Neural cell (in vitro differentiated cells): ENCODE measurements at regions not wholly inside any gene's neighbourhood (a gene's known extent, or its start where the extent isn't known, plus 50 kb on each side); places are given as distances from the start of the nearest gene placed in this dataset.

Experiments
- H2AFZ ChIP-seq: fragments of 200-600, 300-800 bp; sonication (generic), shearing (Covaris generic); 2 replicates; pipeline ENCODE4 v1.6.0; 2014; ENCODE audit warnings: low read depth, mild to moderate bottlenecking, antibody characterized with exemption, low read length, moderate library complexity
- H3F3A ChIP-seq: fragments of 200-600 bp; shearing (Covaris generic); 2 replicates; pipeline ENCODE4 v1.6.1; 2016; ENCODE audit warnings: mild to moderate bottlenecking, moderate library complexity, mixed read lengths, antibody characterized with exemption, low read length; ENCODE audit not compliant: insufficient read depth, poor library complexity, severe bottlenecking
- H3K27ac ChIP-seq: fragments of 200-600, 300-800 bp; sonication (generic), shearing (Covaris generic); 2 replicates; pipeline ENCODE4 v1.5.1; 2014; ENCODE audit warnings: mild to moderate bottlenecking, low read length, moderate library complexity
- H3K27me3 ChIP-seq: fragments of 300-800, 200-600 bp; sonication (generic), shearing (Covaris generic); 2 replicates; pipeline ENCODE4 v1.6.0; 2014; ENCODE audit warnings: mild to moderate bottlenecking, low read depth, low read length, moderate library complexity; ENCODE audit not compliant: insufficient read depth
- H3K36me3 ChIP-seq: fragments of 300-800, 200-600 bp; sonication (generic), shearing (Covaris generic); 2 replicates; pipeline ENCODE4 v1.5.1; 2014; ENCODE audit warnings: mild to moderate bottlenecking, antibody characterized with exemption, low read length, moderate library complexity; ENCODE audit not compliant: insufficient read depth
- H3K4me2 ChIP-seq: fragments of 300-800, 200-600 bp; sonication (generic), shearing (Covaris generic); 2 replicates; pipeline ENCODE4 v1.6.0; 2014; ENCODE audit warnings: mild to moderate bottlenecking, low read length
- H3K4me3 ChIP-seq: fragments of 300-800, 200-600 bp; sonication (generic), shearing (Covaris generic); 2 replicates; pipeline ENCODE4 v1.5.1; 2014; ENCODE audit warnings: mild to moderate bottlenecking, low read length, moderate library complexity
- H3K79me2 ChIP-seq: fragments of 200-600 bp; shearing (Covaris generic); replicated peaks from 2 replicates; pipeline ENCODE4 v1.6.0; 2014; ENCODE audit warnings: mild to moderate bottlenecking, low read length, moderate library complexity; ENCODE audit not compliant: insufficient read depth
- H3K9ac ChIP-seq: fragments of 300-800, 200-600 bp; sonication (generic), shearing (Covaris generic); 2 replicates; pipeline ENCODE4 v1.6.1; 2016; ENCODE audit warnings: mild to moderate bottlenecking, low read length, mixed read lengths
- H3K9me2 ChIP-seq: fragments of 200-600 bp; shearing (Covaris generic); 2 replicates; pipeline ENCODE4 v1.6.1; 2016; ENCODE audit warnings: mild to moderate bottlenecking, low read length, mixed read lengths; ENCODE audit not compliant: insufficient read depth
- H3K9me3 ChIP-seq: fragments of 200-600, 300-800 bp; sonication (generic), shearing (Covaris generic); 2 replicates; pipeline ENCODE4 v1.6.1; 2016; ENCODE audit warnings: mild to moderate bottlenecking, mixed run types, low read length, moderate library complexity, mixed read lengths
- H4K20me1 ChIP-seq: fragments of 200-600 bp; shearing (Covaris generic); 2 replicates; pipeline ENCODE4 v1.6.1; 2016; ENCODE audit warnings: mild to moderate bottlenecking, mixed run types; ENCODE audit not compliant: insufficient read depth
- CTCF ChIP-seq: fragments of 450-650 bp; IDR thresholded peaks from 2 replicates; pipeline ENCODE4 v1.5.1; 2014; ENCODE audit warnings: antibody characterized with exemption, mild to moderate bottlenecking, moderate library complexity; ENCODE audit not compliant: poor library complexity, severe bottlenecking
- EP300 ChIP-seq: fragments of 450-650 bp; conservative IDR thresholded peaks from 2 replicates; pipeline ENCODE4 v1.6.1; 2014; ENCODE audit warnings: antibody characterized with exemption, mild to moderate bottlenecking, moderate library complexity; ENCODE audit not compliant: poor library complexity, severe bottlenecking
- EZH2 ChIP-seq: fragments of 200-600, 300-800 bp; shearing (Covaris generic), sonication (generic); IDR thresholded peaks from 2 replicates; pipeline ENCODE4 v1.6.1; 2014; ENCODE audit warnings: antibody characterized with exemption, low read length, borderline replicate concordance, mild to moderate bottlenecking; ENCODE audit not compliant: insufficient read depth, poor library complexity, severe bottlenecking
- MXI1 ChIP-seq: fragments of 450-650 bp; conservative IDR thresholded peaks from 2 replicates; pipeline ENCODE4 v1.6.1; 2014; ENCODE audit warnings: antibody characterized with exemption, mild to moderate bottlenecking; ENCODE audit not compliant: poor library complexity, severe bottlenecking
- POLR2AphosphoS5 ChIP-seq: IDR thresholded peaks from 2 replicates; pipeline ENCODE4 v1.6.1; 2012
- RAD21 ChIP-seq: fragments of 450-650 bp; conservative IDR thresholded peaks from 2 replicates; pipeline ENCODE4 v1.6.1; 2014; ENCODE audit warnings: antibody characterized with exemption, mild to moderate bottlenecking, moderate library complexity
- SMC3 ChIP-seq: fragments of 450-650 bp; conservative IDR thresholded peaks from 2 replicates; pipeline ENCODE4 v1.6.1; 2014; ENCODE audit warnings: antibody characterized with exemption, mild to moderate bottlenecking, moderate library complexity; ENCODE audit not compliant: poor library complexity
- TAF1 ChIP-seq: IDR thresholded peaks from 2 replicates; pipeline ENCODE4 v1.6.1; 2012; ENCODE audit warnings: low read depth
- TF ChIP-seq, protein P1 (sequence below): IDR thresholded peaks from 2 replicates; pipeline ENCODE4 v1.6.1; 2012; ENCODE audit warnings: borderline replicate concordance

- H3K9me3 ChIP-seq: no peaks in the 10 kb centered on the region
- H3K4me3 ChIP-seq: no peak overlapping the region
- H4K20me1 ChIP-seq: no peaks in the 10 kb centered on the region
- H2AFZ ChIP-seq: no peak overlapping the region
- no peaks in the 10 kb centered on the region for H3K36me3 ChIP-seq
- no peaks in the 10 kb centered on the region for H3K79me2 ChIP-seq
- H3K4me2 ChIP-seq: no peak overlapping the region
- TF ChIP-seq SMC3 (no peak), TAF1 (no peak), POLR2AphosphoS5 (no peak), CTCF (no peak), MXI1 (no peak), RAD21 (no peak), EZH2 (no peak), EP300 (no peak)
- TF ChIP-seq, protein P1, sequence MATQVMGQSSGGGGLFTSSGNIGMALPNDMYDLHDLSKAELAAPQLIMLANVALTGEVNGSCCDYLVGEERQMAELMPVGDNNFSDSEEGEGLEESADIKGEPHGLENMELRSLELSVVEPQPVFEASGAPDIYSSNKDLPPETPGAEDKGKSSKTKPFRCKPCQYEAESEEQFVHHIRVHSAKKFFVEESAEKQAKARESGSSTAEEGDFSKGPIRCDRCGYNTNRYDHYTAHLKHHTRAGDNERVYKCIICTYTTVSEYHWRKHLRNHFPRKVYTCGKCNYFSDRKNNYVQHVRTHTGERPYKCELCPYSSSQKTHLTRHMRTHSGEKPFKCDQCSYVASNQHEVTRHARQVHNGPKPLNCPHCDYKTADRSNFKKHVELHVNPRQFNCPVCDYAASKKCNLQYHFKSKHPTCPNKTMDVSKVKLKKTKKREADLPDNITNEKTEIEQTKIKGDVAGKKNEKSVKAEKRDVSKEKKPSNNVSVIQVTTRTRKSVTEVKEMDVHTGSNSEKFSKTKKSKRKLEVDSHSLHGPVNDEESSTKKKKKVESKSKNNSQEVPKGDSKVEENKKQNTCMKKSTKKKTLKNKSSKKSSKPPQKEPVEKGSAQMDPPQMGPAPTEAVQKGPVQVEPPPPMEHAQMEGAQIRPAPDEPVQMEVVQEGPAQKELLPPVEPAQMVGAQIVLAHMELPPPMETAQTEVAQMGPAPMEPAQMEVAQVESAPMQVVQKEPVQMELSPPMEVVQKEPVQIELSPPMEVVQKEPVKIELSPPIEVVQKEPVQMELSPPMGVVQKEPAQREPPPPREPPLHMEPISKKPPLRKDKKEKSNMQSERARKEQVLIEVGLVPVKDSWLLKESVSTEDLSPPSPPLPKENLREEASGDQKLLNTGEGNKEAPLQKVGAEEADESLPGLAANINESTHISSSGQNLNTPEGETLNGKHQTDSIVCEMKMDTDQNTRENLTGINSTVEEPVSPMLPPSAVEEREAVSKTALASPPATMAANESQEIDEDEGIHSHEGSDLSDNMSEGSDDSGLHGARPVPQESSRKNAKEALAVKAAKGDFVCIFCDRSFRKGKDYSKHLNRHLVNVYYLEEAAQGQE: no peak
- no peak overlapping the region for H3K27ac ChIP-seq
- no peak overlapping the region for H3K9ac ChIP-seq
- no peaks in the 10 kb centered on the region for H3F3A ChIP-seq
- H3K27me3 ChIP-seq: no peaks in the 10 kb centered on the region
- H3K9me2 ChIP-seq: no peaks in the 10 kb centered on the region
Measured at GRCh38 chr11:109914809-109915653, 178.2 kb upstream of the ZC3H12C start.

- H3F3A ChIP-seq: no peaks in the 10 kb centered on the region
- H3K9ac ChIP-seq: no peak overlapping the region
Measured at GRCh38 chr11:109926941-109927340, 166.3 kb upstream of the ZC3H12C start.

More at GRCh38 chr11:109926941-109927340, 166.3 kb upstream of the ZC3H12C start:
- H3K36me3 ChIP-seq: no peaks in the 10 kb centered on the region
- peaks cover 2% of the 10 kb centered on the region for H3K9me3 ChIP-seq
- H3K9me2 ChIP-seq: no peaks in the 10 kb centered on the region
- no peaks in the 10 kb centered on the region for H3K79me2 ChIP-seq
- no peaks in the 10 kb centered on the region for H4K20me1 ChIP-seq
- H3K27ac ChIP-seq: no peak overlapping the region
- no peak for TF ChIP-seq TAF1
- TF ChIP-seq CTCF: no peak
- no peak for TF ChIP-seq EZH2
- TF ChIP-seq, protein P1: no peak
- no peak for TF ChIP-seq MXI1
- TF ChIP-seq POLR2AphosphoS5: no peak
- no peak for TF ChIP-seq RAD21
- H3K4me2 ChIP-seq: no peak overlapping the region
- no peaks in the 10 kb centered on the region for H3K27me3 ChIP-seq
- H3K4me3 ChIP-seq: no peak overlapping the region
- no peak overlapping the region for H2AFZ ChIP-seq
